DND-41 (cell line): ENCODE measurements at regions not wholly inside any gene's neighbourhood (a gene's known extent, or its start where the extent isn't known, plus 50 kb on each side); places are given as distances from the start of the nearest gene placed in this dataset.
A peak's percentile ranks its signal among the peaks of the same experiment; 100 is the strongest.

Experiments used
- ATAC-seq: fragments of 200-7000 bp; cut with Tn5 transposase; 3 replicates; pipeline ENCODE4 v1.9.1; 2021; ENCODE audit warnings: low read depth; ENCODE audit not compliant: insufficient read depth
- DNase-seq: peaks from one replicate; pipeline ENCODE4 v3.0.0-alpha.2; 2020
- H2AFZ ChIP-seq: 2 replicates; pipeline ENCODE4 v1.6.0; 2012; ENCODE audit warnings: low read depth, low read length
- H3K27ac ChIP-seq: 2 replicates; pipeline ENCODE4 v1.5.1; 2012; ENCODE audit warnings: low read length, inconsistent platforms
- H3K27me3 ChIP-seq: fragments of 200-600 bp; sonication (generic); 2 replicates; pipeline ENCODE4 v1.6.0; 2012; ENCODE audit warnings: low read length, mild to moderate bottlenecking, inconsistent platforms; ENCODE audit not compliant: insufficient read depth, poor library complexity
- H3K36me3 ChIP-seq: 2 replicates; pipeline ENCODE4 v1.5.1; 2012; ENCODE audit warnings: low read length, inconsistent platforms; ENCODE audit not compliant: insufficient read depth
- H3K4me1 ChIP-seq: 2 replicates; pipeline ENCODE4 v1.5.1; 2012; ENCODE audit warnings: mild to moderate bottlenecking, low read length; ENCODE audit not compliant: insufficient read depth
- H3K4me2 ChIP-seq: 2 replicates; pipeline ENCODE4 v1.6.0; 2012; ENCODE audit warnings: mild to moderate bottlenecking, moderate library complexity, low read length, inconsistent platforms; ENCODE audit not compliant: insufficient read depth
- H3K4me3 ChIP-seq, 2 experiments: fragments of 200-600 bp in 1 of 2; shearing (Covaris generic) in 1 of 2; 2 replicates each; pipeline ENCODE4 v1.5.1; 2012 to 2016; ENCODE audit warnings: inconsistent platforms in 2 of 2, low read length in 2 of 2, mild to moderate bottlenecking in 2 of 2, low read depth in 1 of 2, moderate library complexity in 1 of 2
- H3K79me2 ChIP-seq: 2 replicates; pipeline ENCODE4 v1.6.0; 2012; ENCODE audit warnings: low read length, inconsistent platforms; ENCODE audit not compliant: insufficient read depth
- H3K9ac ChIP-seq: 2 replicates; pipeline ENCODE4 v1.6.0; 2012; ENCODE audit warnings: low read depth, mild to moderate bottlenecking, inconsistent platforms, low read length, moderate library complexity
- H3K9me3 ChIP-seq: 2 replicates; pipeline ENCODE4 v1.5.1; 2012; ENCODE audit warnings: low read length, moderate library complexity, mild to moderate bottlenecking, inconsistent platforms; ENCODE audit not compliant: insufficient read depth, severe bottlenecking
- H4K20me1 ChIP-seq: 2 replicates; pipeline ENCODE4 v1.6.0; 2012; ENCODE audit warnings: low read length; ENCODE audit not compliant: insufficient read depth
- CTCF ChIP-seq: IDR thresholded peaks from 2 replicates; pipeline ENCODE4 v1.5.1; 2012; ENCODE audit warnings: borderline replicate concordance, low read length, moderate library complexity, mild to moderate bottlenecking; ENCODE audit not compliant: poor library complexity, severe bottlenecking; ENCODE audit errors: extremely low read depth
- EZH2 ChIP-seq: IDR thresholded peaks from 3 replicates; pipeline ENCODE4 v1.6.1; 2012; ENCODE audit warnings: borderline replicate concordance, low read depth, mild to moderate bottlenecking, moderate library complexity, low read length, inconsistent platforms; ENCODE audit not compliant: severe bottlenecking

DNA sequence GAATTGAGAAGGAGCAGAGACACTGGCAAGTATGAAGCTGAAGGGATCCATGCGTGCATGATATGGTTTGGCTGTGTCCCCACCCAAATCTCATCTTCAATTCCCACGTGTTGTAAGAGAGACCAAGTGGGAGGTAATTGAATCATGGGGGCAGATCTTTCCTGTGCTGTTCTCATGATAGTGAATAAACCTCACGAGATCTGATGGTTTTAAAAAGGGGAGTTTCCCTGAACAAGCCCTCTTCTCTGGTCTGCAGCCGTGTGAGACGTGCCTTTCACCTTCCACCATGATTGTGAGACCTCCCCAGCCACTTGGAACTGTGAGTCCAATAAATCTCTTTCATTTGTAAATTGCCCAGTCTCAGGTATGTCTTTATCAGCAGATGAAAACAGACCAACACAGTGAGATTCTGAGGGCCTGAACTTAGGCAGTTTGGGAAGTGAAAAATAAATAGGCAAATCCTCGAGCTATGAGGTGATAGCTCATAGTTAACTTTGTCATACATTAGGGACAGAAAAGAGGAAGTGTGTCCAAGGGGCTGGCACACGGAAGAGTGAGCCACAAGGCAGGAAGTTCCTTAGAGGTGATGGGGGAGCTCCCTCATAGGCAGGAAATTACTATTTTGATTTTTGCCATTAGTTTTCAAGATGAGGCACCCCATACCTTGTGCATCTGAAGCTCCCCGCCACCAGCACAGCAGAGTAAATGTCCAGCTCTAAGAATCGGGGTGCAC lies 658.8 kb upstream of the ID2 start:
- H3K4me1 ChIP-seq = no peaks in the 10 kb centered on the region
- no peak overlapping the region for H2AFZ ChIP-seq
- no peak overlapping the region for H3K27ac ChIP-seq
- no peaks in the 10 kb centered on the region for H3K36me3 ChIP-seq
- peak; percentile 45; the same call in 1 of the 3 replicates for ATAC-seq
- no peak overlapping the region for H3K4me3 ChIP-seq
- H4K20me1 ChIP-seq = no peaks in the 10 kb centered on the region
- H3K27me3 ChIP-seq = no peaks in the 10 kb centered on the region
- no peaks in the 10 kb centered on the region for H3K79me2 ChIP-seq
- TF ChIP-seq CTCF (no peak), EZH2 (no peak)
- H3K9me3 ChIP-seq = no peaks in the 10 kb centered on the region
- DNase-seq = no peak
- H3K9ac ChIP-seq = no peak overlapping the region
- no peak overlapping the region for H3K4me2 ChIP-seq

- no peaks in the 10 kb centered on the region for H4K20me1 ChIP-seq
- no peak overlapping the region for H3K27ac ChIP-seq
Measured at GRCh38 chr2:8024506-8024905, 657.4 kb upstream of the ID2 start.

GRCh38 chr2:8026381-8026780 lies 655.5 kb upstream of the ID2 start:
- H3K79me2 ChIP-seq = no peaks in the 10 kb centered on the region
- H3K27ac ChIP-seq = no peak overlapping the region
- no peak overlapping the region for H3K4me2 ChIP-seq
- DNase-seq = no peak
- TF ChIP-seq CTCF (no peak), EZH2 (no peak)
- no peaks in the 10 kb centered on the region for H3K9me3 ChIP-seq
- no peaks in the 10 kb centered on the region for H3K4me1 ChIP-seq
- no peak for ATAC-seq
- H2AFZ ChIP-seq = no peak overlapping the region
- H3K36me3 ChIP-seq = no peaks in the 10 kb centered on the region
- H3K4me3 ChIP-seq = no peak overlapping the region
- H4K20me1 ChIP-seq = no peaks in the 10 kb centered on the region
- H3K9ac ChIP-seq = no peak overlapping the region
- no peaks in the 10 kb centered on the region for H3K27me3 ChIP-seq

More at GRCh38 chr2:8024506-8024905, 657.4 kb upstream of the ID2 start:
- Histone ChIP-seq H3K4me3 (no peak overlapping the region), H3K9ac (no peak overlapping the region), H3K4me1 (no peaks in the 10 kb centered on the region), H3K79me2 (no peaks in the 10 kb centered on the region), H2AFZ (no peak overlapping the region), H3K9me3 (no peaks in the 10 kb centered on the region), H3K36me3 (no peaks in the 10 kb centered on the region), H3K27me3 (no peaks in the 10 kb centered on the region), H3K4me2 (no peak overlapping the region)
- ATAC-seq (no peak), DNase-seq (no peak)
- TF ChIP-seq EZH2 (no peak), CTCF (no peak)

DNA sequence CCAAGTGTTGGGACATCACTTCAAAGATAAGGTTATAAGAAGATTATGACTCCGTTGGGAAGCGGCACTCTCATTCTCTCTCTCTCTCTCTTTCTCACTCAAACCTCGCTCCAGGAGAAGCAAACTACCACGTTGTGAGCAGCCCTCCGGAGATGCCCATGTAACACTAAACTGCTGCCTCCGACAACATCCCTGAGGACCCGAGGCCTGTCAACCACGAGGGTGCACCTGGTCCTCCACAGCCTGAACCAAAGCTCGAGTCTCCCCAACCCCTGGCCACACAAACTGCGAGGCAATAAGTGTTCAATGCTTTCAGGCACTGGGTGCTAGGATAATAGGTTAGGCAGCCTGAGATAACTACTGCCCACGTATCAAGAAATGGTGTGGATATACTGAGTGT lies 654.5 kb upstream of the ID2 start:
- Histone ChIP-seq H3K9me3 (no peaks in the 10 kb centered on the region), H3K27ac (no peak overlapping the region), H3K4me3 (no peak overlapping the region), H3K9ac (no peak overlapping the region), H3K36me3 (no peaks in the 10 kb centered on the region), H3K27me3 (no peaks in the 10 kb centered on the region), H3K4me2 (no peak overlapping the region), H4K20me1 (no peaks in the 10 kb centered on the region), H2AFZ (no peak overlapping the region), H3K4me1 (no peaks in the 10 kb centered on the region), H3K79me2 (no peaks in the 10 kb centered on the region)
- DNase-seq = no peak
- ATAC-seq = no peak
- TF ChIP-seq EZH2 (no peak), CTCF (no peak)
